Neutrophil (primary cell): ENCODE measurements at regions not wholly inside any gene's neighbourhood (a gene's known extent, or its start where the extent isn't known, plus 50 kb on each side); places are given as distances from the start of the nearest gene placed in this dataset.

Source experiments
- H3K27ac ChIP-seq: fragments of 200-600 bp; sonication (generic); 2 replicates; pipeline ENCODE4 v1.5.1; 2016; ENCODE audit warnings: mild to moderate bottlenecking, moderate library complexity
- H3K27me3 ChIP-seq: fragments of 200-600 bp; sonication (generic); 2 replicates; pipeline ENCODE4 v1.6.0; 2016; ENCODE audit warnings: mild to moderate bottlenecking
- H3K36me3 ChIP-seq: fragments of 200-600 bp; sonication (generic); 2 replicates; pipeline ENCODE4 v1.5.1; 2017
- H3K4me1 ChIP-seq, 2 experiments: fragments of 200-600 bp in 1 of 2; sonication (generic) in 1 of 2; 1 replicate in 1 of 2; 2 replicates in 1 of 2; pipeline versions ENCODE4 v1.5.1 to v1.6.1; 2013 to 2016; ENCODE audit warnings: low read depth in 1 of 2, low read length in 1 of 2, mild to moderate bottlenecking in 1 of 2, moderate library complexity in 1 of 2; ENCODE audit not compliant: control insufficient read depth in 1 of 2, insufficient read depth in 1 of 2
- H3K4me3 ChIP-seq, 2 experiments: fragments of 200-600 bp in 1 of 2; sonication (generic) in 1 of 2; 1 replicate in 1 of 2; 2 replicates in 1 of 2; pipeline ENCODE4 v1.5.1; 2013 to 2016; ENCODE audit warnings: low read depth in 1 of 2, low read length in 1 of 2, mild to moderate bottlenecking in 1 of 2, moderate library complexity in 1 of 2
- H3K9me3 ChIP-seq: fragments of 200-600 bp; sonication (generic); 2 replicates; pipeline ENCODE4 v1.5.1; 2016
- TF ChIP-seq, protein P1 (sequence below): fragments of 200-600 bp; sonication (generic); IDR thresholded peaks from 2 replicates; pipeline ENCODE4 v1.5.1; 2016; ENCODE audit warnings: antibody characterized with exemption

DNA sequence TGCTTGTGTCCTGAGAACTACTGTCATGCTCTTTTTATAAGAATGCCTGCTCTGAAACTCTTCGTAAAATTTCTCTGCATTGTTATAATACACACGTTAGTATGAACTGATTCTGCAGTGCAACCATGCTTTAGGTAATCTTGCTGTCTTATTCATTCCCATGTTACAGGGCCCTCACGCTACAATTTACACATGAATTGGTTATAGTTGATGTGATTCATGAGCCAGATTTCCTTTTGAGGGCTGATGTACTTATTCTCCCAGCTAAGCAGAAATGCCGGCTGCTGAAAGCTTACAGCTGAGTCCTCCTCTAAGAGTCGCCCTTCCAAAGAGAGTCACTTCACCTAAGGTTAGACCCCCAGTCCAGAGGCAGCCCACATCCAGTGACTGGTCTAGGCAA, 233.5 kb upstream of the PCSK5 start:
- Histone ChIP-seq H3K9me3 (no peaks in the 10 kb centered on the region), H3K4me3 (no peak overlapping the region), H3K27ac (no peak overlapping the region), H3K36me3 (no peaks in the 10 kb centered on the region), H3K4me1 (no peaks in the 10 kb centered on the region), H3K27me3 (no peaks in the 10 kb centered on the region)
- TF ChIP-seq, protein P1, sequence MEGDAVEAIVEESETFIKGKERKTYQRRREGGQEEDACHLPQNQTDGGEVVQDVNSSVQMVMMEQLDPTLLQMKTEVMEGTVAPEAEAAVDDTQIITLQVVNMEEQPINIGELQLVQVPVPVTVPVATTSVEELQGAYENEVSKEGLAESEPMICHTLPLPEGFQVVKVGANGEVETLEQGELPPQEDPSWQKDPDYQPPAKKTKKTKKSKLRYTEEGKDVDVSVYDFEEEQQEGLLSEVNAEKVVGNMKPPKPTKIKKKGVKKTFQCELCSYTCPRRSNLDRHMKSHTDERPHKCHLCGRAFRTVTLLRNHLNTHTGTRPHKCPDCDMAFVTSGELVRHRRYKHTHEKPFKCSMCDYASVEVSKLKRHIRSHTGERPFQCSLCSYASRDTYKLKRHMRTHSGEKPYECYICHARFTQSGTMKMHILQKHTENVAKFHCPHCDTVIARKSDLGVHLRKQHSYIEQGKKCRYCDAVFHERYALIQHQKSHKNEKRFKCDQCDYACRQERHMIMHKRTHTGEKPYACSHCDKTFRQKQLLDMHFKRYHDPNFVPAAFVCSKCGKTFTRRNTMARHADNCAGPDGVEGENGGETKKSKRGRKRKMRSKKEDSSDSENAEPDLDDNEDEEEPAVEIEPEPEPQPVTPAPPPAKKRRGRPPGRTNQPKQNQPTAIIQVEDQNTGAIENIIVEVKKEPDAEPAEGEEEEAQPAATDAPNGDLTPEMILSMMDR: no peak

GRCh38 chr9:75658301-75658905, 232.1 kb upstream of the PCSK5 start:
- Histone ChIP-seq H3K27ac (no peak overlapping the region), H3K36me3 (no peaks in the 10 kb centered on the region), H3K9me3 (no peaks in the 10 kb centered on the region), H3K27me3 (no peaks in the 10 kb centered on the region), H3K4me3 (no peak overlapping the region), H3K4me1 (no peaks in the 10 kb centered on the region)
- TF ChIP-seq, protein P1: no peak

- TF ChIP-seq, protein P1: no peak
- H3K4me1 ChIP-seq: no peaks in the 10 kb centered on the region
- H3K9me3 ChIP-seq: no peaks in the 10 kb centered on the region
- H3K4me3 ChIP-seq: no peak overlapping the region
- H3K27ac ChIP-seq: no peak overlapping the region
- H3K36me3 ChIP-seq: no peaks in the 10 kb centered on the region
- H3K27me3 ChIP-seq: no peaks in the 10 kb centered on the region
These were observed 225.9 kb upstream of the PCSK5 start for GRCh38 chr9:75664597-75664996.

GRCh38 chr9:75666856-75667554, 223.5 kb upstream of the PCSK5 start:
- Histone ChIP-seq H3K36me3 (no peaks in the 10 kb centered on the region), H3K9me3 (no peaks in the 10 kb centered on the region), H3K4me3 (no peak overlapping the region), H3K4me1 (no peaks in the 10 kb centered on the region), H3K27ac (no peak overlapping the region), H3K27me3 (no peaks in the 10 kb centered on the region)
- TF ChIP-seq, protein P1: no peak

DNA sequence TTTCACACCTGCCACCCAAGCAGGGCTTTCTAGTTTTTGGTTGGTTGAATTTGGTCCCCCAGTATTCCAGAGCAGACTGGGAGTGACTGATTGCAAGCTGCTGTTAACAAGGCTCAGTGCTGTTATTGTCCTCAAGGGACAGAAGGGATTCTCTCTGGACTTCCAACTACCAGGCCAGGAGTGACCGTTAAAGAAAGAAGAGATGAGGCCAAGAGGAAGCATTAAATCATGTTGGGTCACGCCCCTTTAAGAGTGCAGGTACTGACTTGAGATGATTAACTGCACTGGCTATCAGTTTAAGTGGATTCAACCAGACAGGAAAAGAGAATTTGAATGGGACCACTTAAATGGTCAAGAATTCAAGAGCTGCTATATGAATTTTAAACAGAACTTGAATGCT, 220.8 kb upstream of the PCSK5 start:
- Histone ChIP-seq H3K36me3 (no peaks in the 10 kb centered on the region), H3K4me1 (no peaks in the 10 kb centered on the region), H3K27ac (no peak overlapping the region), H3K4me3 (no peak overlapping the region), H3K9me3 (no peaks in the 10 kb centered on the region), H3K27me3 (no peaks in the 10 kb centered on the region)
- TF ChIP-seq, protein P1: no peak
